NCI-H446 (cell line): ENCODE measurements at regions not wholly inside any gene's neighbourhood (a gene's known extent, or its start where the extent isn't known, plus 50 kb on each side); places are given as distances from the start of the nearest gene placed in this dataset.

ENCODE experiments used
- DNase-seq, 2 experiments: peaks; one replicate each; lab custom pipeline; 2025; lab: John Stamatoyannopoulos, UW

DNA sequence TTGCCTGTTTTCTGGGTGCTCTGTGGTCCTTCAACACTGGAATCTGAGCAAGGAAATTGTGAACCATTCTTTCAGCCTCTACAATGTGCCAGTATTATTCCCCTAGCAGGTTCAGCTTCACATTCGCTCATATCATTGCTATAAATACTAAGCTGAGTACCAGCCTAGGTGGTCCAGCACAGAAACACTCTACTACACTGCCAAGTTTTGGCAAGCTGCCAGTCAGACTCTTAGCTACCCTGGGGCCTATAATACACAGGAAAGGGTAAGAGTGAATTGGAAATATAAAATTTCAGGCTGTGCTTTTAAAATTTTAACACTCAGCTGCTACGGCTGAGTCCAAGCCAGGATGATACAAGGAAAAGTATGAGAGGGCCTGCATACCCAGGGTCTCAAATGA is 49.9 kb upstream of the PPP1R3A start:
- DNase-seq = no peak
